ENCODE measurements at regions not wholly inside any gene's neighbourhood (a gene's known extent, or its start where the extent isn't known, plus 50 kb on each side); places are given as distances from the start of the nearest gene placed in this dataset.

- H3K4me3 ChIP-seq: no peak overlapping the region
- H3K27ac ChIP-seq: no peak overlapping the region
- no peak overlapping the region for H3K9ac ChIP-seq (ENCODE audit: insufficient read length)
- no peaks in the 10 kb centered on the region for H3K9me3 ChIP-seq (ENCODE audit: low read depth, low read length)
- TF ChIP-seq EZH2 (IDR thresholded peaks at IDR 0.05): no peak
- no peak for DNase-seq (ENCODE audit: low read depth, low spot score)
- H3K36me3 ChIP-seq (ENCODE audit: insufficient read depth, low read length): no peaks in the 10 kb centered on the region
Measured at GRCh38 chr3:94544131-94544789, 481.4 kb downstream of the NSUN3 start.

DNA sequence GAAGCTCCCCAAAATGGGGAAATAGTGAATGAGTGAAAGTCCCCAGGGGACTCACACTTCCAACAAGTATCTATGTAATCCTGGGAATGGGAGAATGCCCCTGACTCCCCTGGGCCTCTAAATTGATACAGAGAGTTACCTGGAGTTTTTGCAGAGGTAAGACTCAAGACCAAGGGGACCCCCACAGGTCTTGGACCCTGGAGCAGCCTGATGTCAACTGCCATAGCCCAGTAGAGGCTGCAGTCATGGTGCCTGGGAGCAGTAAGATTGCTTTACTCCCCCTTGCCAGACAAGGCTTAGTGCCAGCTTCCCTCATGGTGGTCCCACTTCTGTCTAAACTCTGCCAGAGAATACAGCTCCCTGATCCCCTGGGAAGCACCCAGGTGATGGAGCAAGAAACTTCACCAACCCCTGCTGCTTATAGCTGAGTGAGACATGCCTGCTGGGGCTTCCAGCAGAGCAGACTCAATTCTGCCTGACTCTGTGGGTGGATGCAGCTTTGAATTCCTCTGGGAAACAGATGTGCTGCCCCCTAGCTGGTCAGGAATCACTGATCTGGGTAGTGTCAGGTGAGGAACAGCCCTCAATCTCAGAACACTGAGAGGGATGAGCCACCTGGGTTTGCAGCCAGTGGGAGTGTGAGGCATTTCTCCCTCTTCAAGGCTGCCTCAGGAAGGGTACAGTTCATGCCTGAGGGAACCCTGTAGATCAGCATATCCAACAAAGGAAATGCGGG is 485.9 kb downstream of the NSUN3 start:
- TF ChIP-seq EZH2 (IDR thresholded peaks at IDR 0.05) (no peak), FOXP2 (optimal IDR thresholded peaks at IDR 0.05; ENCODE audit: control extremely low read depth, extremely low read length, insufficient read depth) (no peak), POLR2AphosphoS5 (IDR thresholded peaks at IDR 0.05; ENCODE audit: borderline replicate concordance, low read depth, low read length) (no peak)
- no peak for DNase-seq (ENCODE audit: low read depth, low spot score)
- Histone ChIP-seq H3K27ac (no peak overlapping the region), H3K4me3 (no peak overlapping the region), H3K9ac (ENCODE audit: insufficient read length) (no peak overlapping the region), H3K36me3 (ENCODE audit: insufficient read depth, low read length) (no peaks in the 10 kb centered on the region), H3K9me3 (ENCODE audit: low read depth, low read length) (no peaks in the 10 kb centered on the region)

GRCh38 chr3:94561094-94561493 is 498.2 kb downstream of the NSUN3 start:
- no peak for DNase-seq (ENCODE audit: low read depth, low spot score)
- TF ChIP-seq EZH2 (IDR thresholded peaks at IDR 0.05): no peak
- TF ChIP-seq FOXP2 (optimal IDR thresholded peaks at IDR 0.05; ENCODE audit: control extremely low read depth, extremely low read length, insufficient read depth): no peak
- TF ChIP-seq POLR2AphosphoS5 (IDR thresholded peaks at IDR 0.05; ENCODE audit: borderline replicate concordance, low read depth, low read length): no peak
- H3K36me3 ChIP-seq (ENCODE audit: insufficient read depth, low read length): no peaks in the 10 kb centered on the region
- H3K9me3 ChIP-seq (ENCODE audit: low read depth, low read length): no peaks in the 10 kb centered on the region
- no peak overlapping the region for H3K27ac ChIP-seq
- no peak overlapping the region for H3K9ac ChIP-seq (ENCODE audit: insufficient read length)
- H3K4me3 ChIP-seq: no peak overlapping the region

GRCh38 chr3:94564247-94564646 is 501.4 kb downstream of the NSUN3 start:
- no peak for DNase-seq (ENCODE audit: low read depth, low spot score)
- Histone ChIP-seq H3K4me3 (no peak overlapping the region), H3K36me3 (ENCODE audit: insufficient read depth, low read length) (no peaks in the 10 kb centered on the region), H3K9ac (ENCODE audit: insufficient read length) (no peak overlapping the region), H3K27ac (no peak overlapping the region), H3K9me3 (ENCODE audit: low read depth, low read length) (no peaks in the 10 kb centered on the region)
- TF ChIP-seq FOXP2 (optimal IDR thresholded peaks at IDR 0.05; ENCODE audit: control extremely low read depth, extremely low read length, insufficient read depth) (no peak), EZH2 (IDR thresholded peaks at IDR 0.05) (no peak), POLR2AphosphoS5 (IDR thresholded peaks at IDR 0.05; ENCODE audit: borderline replicate concordance, low read depth, low read length) (no peak)

DNA sequence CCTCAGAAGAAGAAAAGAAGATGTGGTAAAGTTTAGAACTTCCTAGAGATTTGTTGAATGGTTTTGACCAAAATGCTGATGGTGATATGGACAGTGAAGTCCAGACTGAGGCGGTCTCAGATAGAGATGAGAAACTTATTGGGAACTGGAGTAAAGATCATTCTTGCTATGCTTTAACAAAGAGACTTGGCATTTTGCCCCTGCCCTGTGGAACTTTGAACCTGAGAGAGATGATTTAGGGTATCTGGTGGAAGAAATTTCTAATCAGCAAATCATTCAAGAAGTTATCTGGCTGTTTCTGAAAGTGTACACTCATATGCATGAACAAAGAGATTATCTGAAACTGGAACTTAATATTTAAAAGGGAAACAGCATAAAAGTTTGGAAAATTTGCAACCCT is 505.2 kb downstream of the NSUN3 start:
- Histone ChIP-seq H3K9me3 (ENCODE audit: low read depth, low read length) (no peaks in the 10 kb centered on the region), H3K9ac (ENCODE audit: insufficient read length) (no peak overlapping the region), H3K36me3 (ENCODE audit: insufficient read depth, low read length) (no peaks in the 10 kb centered on the region), H3K4me3 (no peak overlapping the region), H3K27ac (no peak overlapping the region)
- no peak for DNase-seq (ENCODE audit: low read depth, low spot score)
- no peak for TF ChIP-seq EZH2 (IDR thresholded peaks at IDR 0.05)
- TF ChIP-seq FOXP2 (optimal IDR thresholded peaks at IDR 0.05; ENCODE audit: control extremely low read depth, extremely low read length, insufficient read depth): no peak

DNA sequence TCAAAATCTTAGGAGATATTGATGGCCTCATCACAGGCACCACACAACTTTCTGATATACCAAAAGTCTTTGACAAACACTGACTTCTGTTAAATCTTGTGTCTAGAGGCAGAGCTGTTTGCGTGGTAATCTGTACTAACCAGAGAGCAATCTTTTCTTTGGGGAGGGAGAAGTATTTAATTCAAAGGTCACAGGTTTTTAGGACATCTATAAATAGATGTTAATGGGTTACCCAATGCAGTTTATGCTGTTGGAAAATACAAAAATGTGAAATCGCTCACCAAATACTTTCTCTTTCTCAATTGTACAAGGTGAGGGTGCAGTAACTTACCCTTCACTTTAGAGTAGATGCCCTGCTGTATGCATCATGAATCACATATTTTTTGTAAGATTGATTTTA is 510.5 kb downstream of the NSUN3 start:
- no peaks in the 10 kb centered on the region for H3K36me3 ChIP-seq (ENCODE audit: insufficient read depth, low read length)
- no peak overlapping the region for H3K27ac ChIP-seq
- H3K9ac ChIP-seq (ENCODE audit: insufficient read length): no peak overlapping the region
- no peaks in the 10 kb centered on the region for H3K9me3 ChIP-seq (ENCODE audit: low read depth, low read length)
- TF ChIP-seq EZH2 (IDR thresholded peaks at IDR 0.05) (no peak), FOXP2 (optimal IDR thresholded peaks at IDR 0.05; ENCODE audit: control extremely low read depth, extremely low read length, insufficient read depth) (no peak), POLR2AphosphoS5 (IDR thresholded peaks at IDR 0.05; ENCODE audit: borderline replicate concordance, low read depth, low read length) (no peak)
- H3K4me3 ChIP-seq: no peak overlapping the region
- no peak for DNase-seq (ENCODE audit: low read depth, low spot score)

DNA sequence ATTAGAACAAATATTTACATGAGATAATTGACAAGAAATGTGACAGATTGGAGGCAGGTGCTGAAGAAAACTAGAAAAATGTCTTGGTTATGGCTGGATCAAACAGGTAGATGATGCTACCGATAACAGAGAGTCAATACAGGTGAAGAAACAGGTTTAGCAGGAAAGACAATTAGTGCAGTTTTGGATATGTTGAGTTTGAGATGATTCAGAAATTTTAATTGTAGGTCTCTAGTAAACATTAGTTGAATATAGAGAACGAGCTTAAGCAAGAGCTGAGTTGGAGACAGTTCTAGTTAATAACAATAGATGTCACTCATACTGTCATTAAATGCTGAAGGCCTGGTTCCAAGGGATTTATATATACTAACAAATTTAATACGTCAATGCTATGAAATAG is 524.4 kb downstream of the NSUN3 start:
- Histone ChIP-seq H3K9me3 (ENCODE audit: low read depth, low read length) (no peaks in the 10 kb centered on the region), H3K4me3 (no peak overlapping the region)
- DNase-seq (ENCODE audit: low read depth, low spot score): no peak

DNA sequence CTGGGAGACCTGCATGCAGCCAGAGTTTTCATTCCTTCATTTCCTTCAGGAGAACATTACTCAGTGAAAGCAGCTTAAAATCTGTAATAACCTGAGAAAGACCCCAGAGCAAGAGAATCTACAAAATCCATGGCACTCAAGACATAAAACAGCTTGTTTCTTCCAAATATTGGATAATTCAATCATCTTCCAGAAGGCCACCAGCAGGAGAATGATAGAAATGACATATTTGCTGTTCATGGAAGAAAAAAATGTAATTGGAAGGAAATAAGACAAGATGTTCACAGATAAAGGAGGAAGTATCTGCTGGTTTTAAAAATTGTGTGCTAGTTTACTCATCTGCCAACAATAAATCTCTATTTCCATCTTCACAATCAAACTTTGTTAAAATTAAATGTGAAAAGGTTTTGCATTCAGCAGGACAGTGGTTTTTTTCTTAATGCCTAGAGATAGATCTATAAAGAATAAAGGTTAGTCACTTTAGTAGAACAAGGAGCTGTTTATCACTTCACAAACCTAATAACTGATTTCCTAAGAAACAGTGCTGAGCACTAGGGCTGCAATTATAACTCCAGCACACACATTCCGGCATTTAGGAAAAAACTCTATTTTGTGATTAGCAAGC is 530.8 kb downstream of the NSUN3 start:
- TF ChIP-seq EZH2 (IDR thresholded peaks at IDR 0.05) (no peak), POLR2AphosphoS5 (IDR thresholded peaks at IDR 0.05; ENCODE audit: borderline replicate concordance, low read depth, low read length) (no peak), FOXP2 (optimal IDR thresholded peaks at IDR 0.05; ENCODE audit: control extremely low read depth, extremely low read length, insufficient read depth) (no peak)
- Histone ChIP-seq H3K9ac (ENCODE audit: insufficient read length) (no peak overlapping the region), H3K4me3 (no peak overlapping the region), H3K36me3 (ENCODE audit: insufficient read depth, low read length) (no peaks in the 10 kb centered on the region), H3K27ac (no peak overlapping the region), H3K9me3 (ENCODE audit: low read depth, low read length) (no peaks in the 10 kb centered on the region)
- no peak for DNase-seq (ENCODE audit: low read depth, low spot score)

More for the DNA sequence above, 524.4 kb downstream of the NSUN3 start:
- TF ChIP-seq EZH2 (IDR thresholded peaks at IDR 0.05) (no peak), POLR2AphosphoS5 (IDR thresholded peaks at IDR 0.05; ENCODE audit: borderline replicate concordance, low read depth, low read length) (no peak), FOXP2 (optimal IDR thresholded peaks at IDR 0.05; ENCODE audit: control extremely low read depth, extremely low read length, insufficient read depth) (no peak)
- H3K9ac ChIP-seq (ENCODE audit: insufficient read length): no peak overlapping the region
- H3K27ac ChIP-seq: no peak overlapping the region
- H3K36me3 ChIP-seq (ENCODE audit: insufficient read depth, low read length): no peaks in the 10 kb centered on the region

Data from SK-N-MC (cell line).